ENCODE measurements at regions not wholly inside any gene's neighbourhood (a gene's known extent, or its start where the extent isn't known, plus 50 kb on each side); places are given as distances from the start of the nearest gene placed in this dataset.
"Not testable (repeated sequence)": the region's sequence is repeated elsewhere in the genome, so short reads cannot be mapped to it uniquely, and the experiment has no call there.

GRCh38 chr9:62912278-62912677 is 1722.4 kb downstream of the SPATA31A7 start:
- H3K27ac ChIP-seq; DNase-seq (ENCODE audit: low spot score); H3K4me3 ChIP-seq: not testable (repeated sequence)

GRCh38 chr9:62915168-62915567 is 1725.3 kb downstream of the SPATA31A7 start:
- not testable (repeated sequence) for DNase-seq (ENCODE audit: low spot score); H3K27ac ChIP-seq; H3K4me3 ChIP-seq

GRCh38 chr9:62915661-62916060 is 1725.8 kb downstream of the SPATA31A7 start:
- H3K27ac ChIP-seq; DNase-seq (ENCODE audit: low spot score); H3K4me3 ChIP-seq: not testable (repeated sequence)

GRCh38 chr9:62918648-62919385 is 1729.0 kb downstream of the SPATA31A7 start:
- not testable (repeated sequence) for H3K27ac ChIP-seq, H3K4me3 ChIP-seq
- DNase-seq (ENCODE audit: low spot score) = peak; percentile 19

GRCh38 chr9:62931484-62931883 is 1741.6 kb downstream of the SPATA31A7 start:
- not testable (repeated sequence) for H3K4me3 ChIP-seq; H3K27ac ChIP-seq; DNase-seq (ENCODE audit: low spot score)

GRCh38 chr9:62952840-62953239 is 1763.0 kb downstream of the SPATA31A7 start:
- not testable (repeated sequence) for DNase-seq (ENCODE audit: low spot score); H3K4me3 ChIP-seq; H3K27ac ChIP-seq

Data from coronary artery (tissue), 2 donors.